Right lobe of liver (tissue), 6 donors: ENCODE measurements at regions not wholly inside any gene's neighbourhood (a gene's known extent, or its start where the extent isn't known, plus 50 kb on each side); places are given as distances from the start of the nearest gene placed in this dataset.
A peak's percentile ranks its signal among the peaks of the same experiment; 100 is the strongest.

Source experiments
- ATAC-seq, 4 donors: fragments of 200-7000 bp; cut with Tn5 transposase; one replicate each; pipeline ENCODE4 v1.9.1; 2020; ENCODE audit warnings: mild to moderate bottlenecking in 4 of 4, moderate library complexity in 4 of 4
- DNase-seq, 3 donors: peaks; one replicate each; pipeline ENCODE4 v3.0.0-alpha.2; 2020
- H3K27ac ChIP-seq, 3 donors: fragments of 200-600 bp; one replicate each; pipeline ENCODE4 v1.8.0; 2022
- H3K27me3 ChIP-seq, 2 donors: fragments of 200-600 bp; one replicate each; pipeline ENCODE4 v1.8.0; 2022
- H3K36me3 ChIP-seq, 4 donors: fragments of 200-600 bp; sonication (generic) in 1 of 4; one replicate each; pipeline versions ENCODE4 v1.5.1 to v1.8.0; 2017 to 2022; ENCODE audit warnings: control low read depth in 1 of 4
- H3K4me1 ChIP-seq, 4 donors: fragments of 200-600 bp; sonication (generic) in 1 of 4; one replicate each; pipeline versions ENCODE4 v1.5.1 to v1.8.0; 2017 to 2022; ENCODE audit warnings: control low read depth in 1 of 4
- H3K4me3 ChIP-seq, 3 donors: fragments of 200-600 bp; one replicate each; pipeline ENCODE4 v1.8.0; 2022
- H3K9me3 ChIP-seq, 4 donors: fragments of 200-600 bp; sonication (generic) in 1 of 4; one replicate each; pipeline versions ENCODE4 v1.5.1 to v1.8.0; 2017 to 2022; ENCODE audit warnings: control low read depth in 1 of 4
- POLR2A ChIP-seq: fragments of 450-650 bp; IDR thresholded peaks from one replicate; pipeline ENCODE4 v1.6.1; 2017; ENCODE audit warnings: antibody characterized with exemption, mild to moderate bottlenecking
- WGBS: methylation state at CpG from one replicate; pipeline ENCODE4 v1.1.6; 2018; ENCODE audit warnings: low coverage, low lambda C conversion rate; ENCODE audit not compliant: insufficient coverage; ENCODE audit errors: missing lambda C conversion rate; 5-methylcytosine and 5-hydroxymethylcytosine counted together
- intact Hi-C, 2 donors: fragments of 100-400 bp; cut with DNase I; formaldehyde crosslinking; loops; one replicate each; pipeline versions ENCODE4 v1.11.2 to v1.14.1; 2022
- TF ChIP-seq, protein P1 (sequence below), 4 donors: fragments of 200-600 bp in 3 of 4; fragments of 450-650 bp in 1 of 4; IDR thresholded peaks; one replicate each; pipeline versions ENCODE4 v1.5.1 to v1.8.0; 2016 to 2022; ENCODE audit warnings: antibody characterized with exemption in 4 of 4, mild to moderate bottlenecking in 2 of 4
- donor health status: DM: no; HTN: yes; CAD: no.
- donor health status: DM: no; HTN: no; CAD: no.
- donor health status: DM: no; HTN: no; CAD: no.
- donor health status: DM: no; HTN: yes; CAD: no.
- donor health status: DM: no; HTN: yes; CAD: no.

DNA sequence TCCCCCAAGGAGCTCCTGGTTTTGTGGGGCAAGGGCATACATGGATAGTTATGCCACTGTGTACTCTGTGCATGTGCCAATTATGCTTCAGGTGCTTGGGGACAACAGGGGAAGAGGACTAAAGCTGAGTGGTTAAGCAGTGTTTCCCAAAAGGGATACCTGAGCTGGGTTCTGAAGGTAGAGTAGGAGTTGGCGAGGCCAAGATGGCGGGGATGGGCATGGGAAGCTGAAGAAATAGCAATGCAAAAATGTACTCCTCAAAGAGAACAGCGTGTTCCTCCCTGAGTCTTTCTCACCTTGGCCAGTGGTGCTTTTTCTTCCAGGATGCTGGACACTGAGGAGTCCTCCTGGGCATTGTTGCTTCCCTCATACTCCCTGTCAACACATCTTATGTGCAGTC lies 90.0 kb upstream of the LARGE1 start:
- Histone ChIP-seq H3K4me1 (no peaks in the 10 kb centered on the region), H3K9me3 (peaks cover 0 to 6% (median 0%) of the 10 kb centered on the region in 4 donors), H3K4me3 (no peak overlapping the region), H3K27ac (no peak overlapping the region), H3K27me3 (no peaks in the 10 kb centered on the region), H3K36me3 (no peaks in the 10 kb centered on the region)
- 65% methylated on average over 2 of the region's 3 CpGs for WGBS
- TF ChIP-seq, protein P1, sequence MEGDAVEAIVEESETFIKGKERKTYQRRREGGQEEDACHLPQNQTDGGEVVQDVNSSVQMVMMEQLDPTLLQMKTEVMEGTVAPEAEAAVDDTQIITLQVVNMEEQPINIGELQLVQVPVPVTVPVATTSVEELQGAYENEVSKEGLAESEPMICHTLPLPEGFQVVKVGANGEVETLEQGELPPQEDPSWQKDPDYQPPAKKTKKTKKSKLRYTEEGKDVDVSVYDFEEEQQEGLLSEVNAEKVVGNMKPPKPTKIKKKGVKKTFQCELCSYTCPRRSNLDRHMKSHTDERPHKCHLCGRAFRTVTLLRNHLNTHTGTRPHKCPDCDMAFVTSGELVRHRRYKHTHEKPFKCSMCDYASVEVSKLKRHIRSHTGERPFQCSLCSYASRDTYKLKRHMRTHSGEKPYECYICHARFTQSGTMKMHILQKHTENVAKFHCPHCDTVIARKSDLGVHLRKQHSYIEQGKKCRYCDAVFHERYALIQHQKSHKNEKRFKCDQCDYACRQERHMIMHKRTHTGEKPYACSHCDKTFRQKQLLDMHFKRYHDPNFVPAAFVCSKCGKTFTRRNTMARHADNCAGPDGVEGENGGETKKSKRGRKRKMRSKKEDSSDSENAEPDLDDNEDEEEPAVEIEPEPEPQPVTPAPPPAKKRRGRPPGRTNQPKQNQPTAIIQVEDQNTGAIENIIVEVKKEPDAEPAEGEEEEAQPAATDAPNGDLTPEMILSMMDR (IDR thresholded peaks at IDR 0.05): no peak
- no peak for TF ChIP-seq POLR2A
- intact Hi-C loops: no loop called here
- no peak for DNase-seq
- ATAC-seq: no peak

DNA sequence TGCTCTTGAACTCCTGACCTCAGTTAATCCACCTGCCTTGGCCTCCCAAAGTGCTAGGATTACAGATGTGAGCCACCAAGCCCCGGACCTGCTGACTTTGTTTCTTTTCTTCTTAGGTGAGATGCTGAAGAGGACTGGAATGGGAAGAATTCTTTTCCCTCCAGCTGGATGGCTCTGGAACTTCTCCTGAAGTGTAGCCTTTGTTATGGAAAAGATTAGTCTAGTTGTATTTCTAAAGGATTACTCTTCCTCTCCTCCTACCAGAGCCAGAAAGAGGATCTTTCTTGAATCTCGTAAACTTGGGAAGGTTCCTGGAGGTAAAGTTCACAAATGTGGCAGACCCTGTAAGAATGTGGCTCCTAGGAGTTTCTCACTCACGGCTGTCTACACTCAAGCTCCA lies 95.4 kb upstream of the LARGE1 start:
- no peak for ATAC-seq

DNA sequence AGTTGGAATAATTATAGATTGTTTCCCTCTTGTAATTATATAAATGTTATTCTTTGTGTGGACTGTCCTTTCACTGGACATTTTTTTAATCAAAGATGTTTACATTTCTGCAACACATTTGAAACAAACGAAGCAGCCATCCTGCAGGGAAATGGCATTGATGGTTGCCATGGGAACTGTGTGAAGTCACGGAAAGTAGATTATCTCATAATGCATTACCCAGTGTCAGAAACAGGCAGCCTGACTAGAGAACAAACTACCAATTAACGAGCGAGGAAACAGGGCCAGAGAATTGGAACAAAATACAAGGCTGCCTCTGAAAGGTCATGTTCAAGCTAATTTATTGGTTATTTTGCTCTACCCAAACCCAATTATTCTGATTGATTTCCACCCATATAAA lies 96.9 kb upstream of the LARGE1 start:
- no peaks in the 10 kb centered on the region for H3K27me3 ChIP-seq
- DNase-seq: no peak
- no peak for ATAC-seq
- peaks cover 0 to 6% (median 0%) of the 10 kb centered on the region in 4 donors for H3K9me3 ChIP-seq
- 63% methylated on average over 4 of the region's 4 CpGs for WGBS
- H3K27ac ChIP-seq: no peak overlapping the region
- no peak overlapping the region for H3K4me3 ChIP-seq
- intact Hi-C loops: no loop called here
- no peaks in the 10 kb centered on the region for H3K4me1 ChIP-seq
- no peaks in the 10 kb centered on the region for H3K36me3 ChIP-seq
- TF ChIP-seq, protein P1 (IDR thresholded peaks at IDR 0.05): no peak
- no peak for TF ChIP-seq POLR2A

More for the DNA sequence above, 95.4 kb upstream of the LARGE1 start:
- WGBS: 73% methylated on average over 3 of the region's 3 CpGs
- Histone ChIP-seq H3K27me3 (no peaks in the 10 kb centered on the region), H3K36me3 (no peaks in the 10 kb centered on the region), H3K4me1 (no peaks in the 10 kb centered on the region), H3K9me3 (peaks cover 0 to 6% (median 0%) of the 10 kb centered on the region in 4 donors), H3K4me3 (no peak overlapping the region), H3K27ac (no peak overlapping the region)
- TF ChIP-seq, protein P1 (IDR thresholded peaks at IDR 0.05): no peak
- TF ChIP-seq POLR2A: no peak
- intact Hi-C loops: no loop called here
- DNase-seq: no peak

DNA sequence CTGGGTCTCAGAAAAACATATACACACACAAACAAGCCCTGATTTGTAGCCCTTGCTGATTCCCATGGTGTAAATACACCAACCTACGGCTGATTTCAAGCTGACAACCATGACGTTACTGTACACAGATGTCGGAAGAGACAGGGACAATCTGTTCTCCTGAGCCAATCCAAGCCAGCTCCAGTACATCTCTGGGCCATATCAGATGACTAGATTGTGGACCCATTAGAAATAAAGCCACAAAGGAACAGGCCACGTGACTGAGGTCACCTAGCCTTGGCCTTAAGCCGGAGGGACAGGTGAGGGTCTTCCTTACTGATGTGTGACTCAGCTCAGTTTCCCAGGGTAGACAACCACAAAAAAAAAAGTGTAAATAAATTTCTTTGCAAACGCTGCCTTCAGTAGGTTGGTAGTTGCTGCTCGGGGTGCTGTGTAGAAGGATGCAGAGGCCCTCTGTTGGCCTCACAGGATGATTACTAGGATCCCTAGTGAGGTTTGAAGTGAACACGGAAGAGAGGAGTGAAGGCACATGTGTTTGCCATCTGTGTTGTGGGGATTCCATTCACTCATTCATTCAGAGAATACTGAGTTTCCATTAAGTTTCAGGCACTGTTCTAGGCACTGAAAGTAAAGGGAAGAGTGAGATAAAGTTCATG lies 99.0 kb upstream of the LARGE1 start:
- intact Hi-C loops: no loop called here
- peak; percentile 91 to 98 (median 94) for ATAC-seq
- peak in 2 of 3 donors; percentile 22 to 49 for DNase-seq
- H3K27me3 ChIP-seq: no peaks in the 10 kb centered on the region
- H3K4me1 ChIP-seq: no peaks in the 10 kb centered on the region
- WGBS: 30% methylated on average over 8 of the region's 8 CpGs
- H3K9me3 ChIP-seq: peaks cover 0 to 6% (median 0%) of the 10 kb centered on the region in 4 donors
- H3K4me3 ChIP-seq: no peak overlapping the region
- TF ChIP-seq, protein P1 (IDR thresholded peaks at IDR 0.05): peak; percentile 42 to 59 (median 54)
- TF ChIP-seq POLR2A: no peak
- H3K36me3 ChIP-seq: no peaks in the 10 kb centered on the region
- H3K27ac ChIP-seq: no peak overlapping the region
